HS-27A (cell line): ENCODE measurements at regions not wholly inside any gene's neighbourhood (a gene's known extent, or its start where the extent isn't known, plus 50 kb on each side); places are given as distances from the start of the nearest gene placed in this dataset.

Experiments used
- DNase-seq: peaks from one replicate; pipeline ENCODE4 v3.0.0-alpha.2; 2012; ENCODE audit warnings: low read depth, missing footprints

- no peak for DNase-seq
These were observed 84.2 kb upstream of the IGLL5 start for GRCh38 chr22:22803285-22803853.

GRCh38 chr22:22810018-22810427 lies 77.6 kb upstream of the IGLL5 start:
- no peak for DNase-seq

GRCh38 chr22:22810471-22810870 lies 77.1 kb upstream of the IGLL5 start:
- no peak for DNase-seq

- no peak for DNase-seq
These were observed 76.3 kb upstream of the IGLL5 start for GRCh38 chr22:22811016-22812009.

- DNase-seq: no peak
These were observed 75.3 kb upstream of the IGLL5 start for GRCh38 chr22:22812031-22812905.

GRCh38 chr22:22813126-22814075 lies 74.2 kb upstream of the IGLL5 start:
- DNase-seq: no peak

GRCh38 chr22:22814666-22815396 lies 72.8 kb upstream of the IGLL5 start:
- no peak for DNase-seq

- DNase-seq: no peak
These were observed 72.0 kb upstream of the IGLL5 start for GRCh38 chr22:22815397-22816170.

- DNase-seq: no peak
These were observed 71.5 kb upstream of the IGLL5 start for GRCh38 chr22:22816171-22816514.

GRCh38 chr22:22816766-22817410 lies 70.7 kb upstream of the IGLL5 start:
- no peak for DNase-seq

- DNase-seq: no peak
These were observed 70.0 kb upstream of the IGLL5 start for GRCh38 chr22:22817468-22818201.

GRCh38 chr22:22818202-22818538 lies 69.4 kb upstream of the IGLL5 start:
- no peak for DNase-seq

GRCh38 chr22:22818861-22819855 lies 68.5 kb upstream of the IGLL5 start:
- no peak for DNase-seq

GRCh38 chr22:22820076-22820475 lies 67.5 kb upstream of the IGLL5 start:
- DNase-seq: no peak

GRCh38 chr22:22820626-22821025 lies 67.0 kb upstream of the IGLL5 start:
- DNase-seq: no peak

- DNase-seq: no peak
These were observed 66.3 kb upstream of the IGLL5 start for GRCh38 chr22:22821340-22821739.

- no peak for DNase-seq
These were observed 65.5 kb upstream of the IGLL5 start for GRCh38 chr22:22822106-22822505.
